ENCODE measurements at regions not wholly inside any gene's neighbourhood (a gene's known extent, or its start where the extent isn't known, plus 50 kb on each side); places are given as distances from the start of the nearest gene placed in this dataset.
"Not testable (repeated sequence)": the region's sequence is repeated elsewhere in the genome, so short reads cannot be mapped to it uniquely, and the experiment has no call there.

DNA sequence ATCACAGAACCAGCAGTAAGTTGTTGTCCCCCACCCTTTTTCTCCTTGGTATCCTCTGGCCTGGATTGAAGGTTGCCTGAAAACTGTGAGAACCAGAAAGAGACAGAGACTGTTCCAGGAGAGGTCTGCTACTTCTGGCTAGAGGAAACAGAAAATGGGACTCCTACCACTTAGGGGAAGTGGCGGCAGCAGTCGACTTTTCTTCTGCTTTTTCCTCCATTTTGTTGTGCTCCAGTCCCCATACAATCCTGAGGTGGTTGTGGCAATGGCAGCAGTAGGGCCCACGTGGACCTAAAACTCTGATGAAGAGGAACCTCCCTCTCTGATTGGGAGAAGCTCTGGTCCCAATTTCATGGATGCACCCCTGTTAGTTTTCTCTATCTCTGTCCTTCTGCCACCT lies 76.0 kb upstream of the SORL1 start:
- TF ChIP-seq, protein P1, sequence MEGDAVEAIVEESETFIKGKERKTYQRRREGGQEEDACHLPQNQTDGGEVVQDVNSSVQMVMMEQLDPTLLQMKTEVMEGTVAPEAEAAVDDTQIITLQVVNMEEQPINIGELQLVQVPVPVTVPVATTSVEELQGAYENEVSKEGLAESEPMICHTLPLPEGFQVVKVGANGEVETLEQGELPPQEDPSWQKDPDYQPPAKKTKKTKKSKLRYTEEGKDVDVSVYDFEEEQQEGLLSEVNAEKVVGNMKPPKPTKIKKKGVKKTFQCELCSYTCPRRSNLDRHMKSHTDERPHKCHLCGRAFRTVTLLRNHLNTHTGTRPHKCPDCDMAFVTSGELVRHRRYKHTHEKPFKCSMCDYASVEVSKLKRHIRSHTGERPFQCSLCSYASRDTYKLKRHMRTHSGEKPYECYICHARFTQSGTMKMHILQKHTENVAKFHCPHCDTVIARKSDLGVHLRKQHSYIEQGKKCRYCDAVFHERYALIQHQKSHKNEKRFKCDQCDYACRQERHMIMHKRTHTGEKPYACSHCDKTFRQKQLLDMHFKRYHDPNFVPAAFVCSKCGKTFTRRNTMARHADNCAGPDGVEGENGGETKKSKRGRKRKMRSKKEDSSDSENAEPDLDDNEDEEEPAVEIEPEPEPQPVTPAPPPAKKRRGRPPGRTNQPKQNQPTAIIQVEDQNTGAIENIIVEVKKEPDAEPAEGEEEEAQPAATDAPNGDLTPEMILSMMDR (IDR thresholded peaks at IDR 0.05; ENCODE audit: low read depth, low read length) = no peak
- TF ChIP-seq EZH2phosphoT487 (IDR thresholded peaks at IDR 0.05; ENCODE audit: low read depth) = no peak
- Histone ChIP-seq H3K27ac (ENCODE audit: low read length) (no peak overlapping the region), H3K36me3 (replicated peaks; ENCODE audit: low read depth, low read length) (no peaks in the 10 kb centered on the region), H3K27me3 (ENCODE audit: low read depth, low read length) (no peaks in the 10 kb centered on the region), H3K4me2 (ENCODE audit: low read length) (peak overlapping the region; percentile 12; the same call in 1 of the 2 replicates), H3K79me2 (ENCODE audit: low read length) (no peaks in the 10 kb centered on the region), H3K9me3 (ENCODE audit: insufficient read depth, low read length) (no peaks in the 10 kb centered on the region), H3K4me1 (ENCODE audit: low read length) (peaks cover 56% of the 10 kb centered on the region), H3K4me3 (ENCODE audit: low read length) (no peak overlapping the region), H2AFZ (ENCODE audit: low read depth, low read length) (peak overlapping the region; percentile 92), H4K20me1 (ENCODE audit: insufficient read depth, low read length) (no peaks in the 10 kb centered on the region), H3K9ac (ENCODE audit: low read length) (peak overlapping the region; percentile 13; the same call in 1 of the 2 replicates)

DNA sequence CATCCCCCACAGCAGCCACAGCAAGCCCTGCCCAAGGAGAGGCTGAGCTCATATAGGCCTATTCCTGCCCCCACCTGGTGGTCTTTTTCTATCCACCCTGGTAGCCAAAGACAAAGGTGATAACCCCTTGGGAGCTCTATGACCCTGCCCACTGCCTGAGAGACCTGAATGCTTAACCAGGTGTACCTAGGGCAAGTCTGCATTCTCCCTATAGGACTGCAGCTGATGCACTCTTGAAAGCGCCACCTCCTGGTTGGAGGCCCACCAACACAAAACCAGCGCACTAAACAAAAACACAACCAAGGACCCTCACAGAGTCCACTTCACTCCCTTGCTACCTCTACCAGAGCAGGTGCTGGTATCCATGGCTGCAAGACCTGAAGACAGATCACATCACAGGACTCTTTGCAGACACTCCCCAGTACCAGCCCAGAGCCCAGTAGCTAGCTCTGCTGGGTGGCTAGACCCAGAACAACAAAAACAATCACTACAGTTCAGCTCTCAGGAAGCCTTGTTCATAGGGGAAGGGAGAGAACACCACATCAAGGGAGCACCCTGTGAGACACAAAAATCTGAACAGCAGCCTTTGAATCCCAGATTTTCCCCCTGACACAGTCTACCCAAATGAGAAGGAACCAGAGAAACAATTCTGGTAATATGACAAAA lies 72.8 kb upstream of the SORL1 start:
- H3K9me3 ChIP-seq (ENCODE audit: insufficient read depth, low read length); H3K36me3 ChIP-seq (replicated peaks; ENCODE audit: low read depth, low read length); H3K9ac ChIP-seq (ENCODE audit: low read length); H4K20me1 ChIP-seq (ENCODE audit: insufficient read depth, low read length); H3K79me2 ChIP-seq (ENCODE audit: low read length); H3K27me3 ChIP-seq (ENCODE audit: low read depth, low read length); H3K4me3 ChIP-seq (ENCODE audit: low read length); H3K27ac ChIP-seq (ENCODE audit: low read length): not testable (repeated sequence)
- Histone ChIP-seq H3K4me2 (ENCODE audit: low read length) (peak overlapping the region; percentile 29; the same call in 1 of the 2 replicates), H2AFZ (ENCODE audit: low read depth, low read length) (peak overlapping the region; percentile 64; the same call in 1 of the 2 replicates), H3K4me1 (ENCODE audit: low read length) (peaks cover 26% of the 10 kb centered on the region)
- TF ChIP-seq, protein P1 (IDR thresholded peaks at IDR 0.05; ENCODE audit: low read depth, low read length) = peak; percentile 46

DNA sequence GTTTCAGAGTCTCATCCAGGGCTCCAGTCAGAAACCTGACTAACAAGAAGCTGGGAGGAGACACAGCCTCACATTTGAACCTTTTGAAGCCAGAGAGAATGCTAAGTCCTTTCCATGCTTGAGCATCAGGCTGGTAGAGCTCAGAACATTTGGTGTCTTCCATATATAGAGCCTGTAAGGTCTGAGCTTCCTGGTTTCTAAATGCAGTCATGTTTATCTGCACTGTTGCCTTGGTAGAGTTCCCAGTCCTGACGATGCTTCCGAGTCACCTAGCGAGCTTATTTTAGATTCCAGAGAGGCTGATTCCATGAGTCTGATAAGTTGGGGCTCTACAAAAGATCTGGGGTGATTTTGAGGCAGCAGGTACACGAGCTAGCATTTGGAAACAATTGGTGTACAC lies 68.4 kb upstream of the SORL1 start:
- H3K36me3 ChIP-seq (replicated peaks; ENCODE audit: low read depth, low read length) = no peaks in the 10 kb centered on the region
- H3K27me3 ChIP-seq (ENCODE audit: low read depth, low read length) = no peaks in the 10 kb centered on the region
- TF ChIP-seq, protein P1 (IDR thresholded peaks at IDR 0.05; ENCODE audit: low read depth, low read length) = no peak
- no peak for TF ChIP-seq EZH2phosphoT487 (IDR thresholded peaks at IDR 0.05; ENCODE audit: low read depth)
- H3K4me2 ChIP-seq (ENCODE audit: low read length) = no peak overlapping the region
- no peak overlapping the region for H2AFZ ChIP-seq (ENCODE audit: low read depth, low read length)
- no peaks in the 10 kb centered on the region for H3K79me2 ChIP-seq (ENCODE audit: low read length)
- H3K4me1 ChIP-seq (ENCODE audit: low read length) = peaks cover 4% of the 10 kb centered on the region
- no peak overlapping the region for H3K9ac ChIP-seq (ENCODE audit: low read length)
- no peaks in the 10 kb centered on the region for H3K9me3 ChIP-seq (ENCODE audit: insufficient read depth, low read length)
- no peaks in the 10 kb centered on the region for H4K20me1 ChIP-seq (ENCODE audit: insufficient read depth, low read length)
- H3K4me3 ChIP-seq (ENCODE audit: low read length) = no peak overlapping the region
- H3K27ac ChIP-seq (ENCODE audit: low read length) = no peak overlapping the region

DNA sequence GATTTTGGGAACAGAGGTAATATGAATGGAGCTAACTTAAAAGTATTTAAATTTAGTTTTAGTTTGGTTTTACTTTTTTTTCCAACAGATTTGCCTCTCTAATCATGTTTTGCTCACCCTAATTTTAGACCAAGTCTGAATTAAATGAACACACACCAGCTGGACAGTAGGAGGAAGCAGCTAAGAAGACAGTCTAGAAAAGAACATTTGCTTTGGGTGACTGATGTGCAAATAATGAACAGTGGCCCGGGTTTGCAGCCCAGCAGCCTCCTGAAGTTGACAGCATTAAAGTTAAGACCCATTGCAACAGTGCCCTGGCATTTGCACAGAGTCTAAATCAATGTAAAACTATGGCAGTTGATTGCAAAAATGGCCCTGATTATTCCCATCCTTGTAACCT lies 66.4 kb upstream of the SORL1 start:
- Histone ChIP-seq H3K4me3 (ENCODE audit: low read length) (no peak overlapping the region), H3K9me3 (ENCODE audit: insufficient read depth, low read length) (no peaks in the 10 kb centered on the region), H3K4me1 (ENCODE audit: low read length) (no peaks in the 10 kb centered on the region), H3K27me3 (ENCODE audit: low read depth, low read length) (no peaks in the 10 kb centered on the region), H3K79me2 (ENCODE audit: low read length) (no peaks in the 10 kb centered on the region), H3K9ac (ENCODE audit: low read length) (no peak overlapping the region), H2AFZ (ENCODE audit: low read depth, low read length) (no peak overlapping the region), H4K20me1 (ENCODE audit: insufficient read depth, low read length) (no peaks in the 10 kb centered on the region), H3K36me3 (replicated peaks; ENCODE audit: low read depth, low read length) (no peaks in the 10 kb centered on the region), H3K4me2 (ENCODE audit: low read length) (no peak overlapping the region), H3K27ac (ENCODE audit: low read length) (no peak overlapping the region)
- no peak for TF ChIP-seq EZH2phosphoT487 (IDR thresholded peaks at IDR 0.05; ENCODE audit: low read depth)
- TF ChIP-seq, protein P1 (IDR thresholded peaks at IDR 0.05; ENCODE audit: low read depth, low read length) = no peak

Measured in OCI-LY3 (cell line).